Calu3 (cell line): ENCODE measurements at regions not wholly inside any gene's neighbourhood (a gene's known extent, or its start where the extent isn't known, plus 50 kb on each side); places are given as distances from the start of the nearest gene placed in this dataset.

Source experiments
- BruUV-seq: library from RNA; stranded (reverse); fragments of 400-500 nt; replicated peaks from 2 replicates; lab custom pipeline; 2021; lab: Mats Ljungman, UMichigan
- CTCF ChIA-PET: fragments of 300-600 bp; sonication (Branson Sonifier 250); formaldehyde crosslinking; loops from one replicate; lab custom pipeline; 2022; ENCODE audit warnings: antibody characterized with exemption; lab: Charles Lee
- DNase-seq: peaks from one replicate; pipeline ENCODE4 v3.0.0; 2022
- H3K27ac Mint-ChIP-seq: one replicate; pipeline ENCODE4 v1.8.0; 2022; ENCODE audit warnings: mixed read lengths; ENCODE audit not compliant: unreplicated experiment
- H3K27me3 Mint-ChIP-seq: one replicate; pipeline ENCODE4 v1.8.0; 2022; ENCODE audit warnings: mixed read lengths; ENCODE audit not compliant: unreplicated experiment
- H3K36me3 Mint-ChIP-seq: one replicate; pipeline ENCODE4 v1.8.0; 2022; ENCODE audit warnings: mild to moderate bottlenecking, moderate library complexity, mixed read lengths; ENCODE audit not compliant: insufficient read depth, unreplicated experiment
- H3K4me1 Mint-ChIP-seq: one replicate; pipeline ENCODE4 v1.8.0; 2022; ENCODE audit warnings: mild to moderate bottlenecking, low read depth, mixed read lengths; ENCODE audit not compliant: unreplicated experiment
- H3K4me3 Mint-ChIP-seq: one replicate; pipeline ENCODE4 v1.8.0; 2022; ENCODE audit warnings: mild to moderate bottlenecking, low read depth, moderate library complexity, mixed read lengths; ENCODE audit not compliant: unreplicated experiment
- H3K9me3 Mint-ChIP-seq: one replicate; pipeline ENCODE4 v1.8.0; 2022; ENCODE audit warnings: low read depth, mixed read lengths; ENCODE audit not compliant: unreplicated experiment
- CTCF ChIP-seq: fragments of 200-600 bp; IDR thresholded peaks from one replicate; pipeline ENCODE4 v1.8.0; 2022; ENCODE audit warnings: antibody characterized with exemption; ENCODE audit not compliant: unreplicated experiment
- intact Hi-C: fragments of 100-400 bp; cut with micrococcal nuclease; formaldehyde crosslinking; loops from one replicate; pipeline ENCODE4 v1.10.0; 2022; ENCODE audit not compliant: unreplicated experiment

- H3K9me3 Mint-ChIP-seq: no peaks in the 10 kb centered on the region
These were observed 158.7 kb downstream of the ZNF674 start for GRCh38 chrX:46386511-46386910.

DNA sequence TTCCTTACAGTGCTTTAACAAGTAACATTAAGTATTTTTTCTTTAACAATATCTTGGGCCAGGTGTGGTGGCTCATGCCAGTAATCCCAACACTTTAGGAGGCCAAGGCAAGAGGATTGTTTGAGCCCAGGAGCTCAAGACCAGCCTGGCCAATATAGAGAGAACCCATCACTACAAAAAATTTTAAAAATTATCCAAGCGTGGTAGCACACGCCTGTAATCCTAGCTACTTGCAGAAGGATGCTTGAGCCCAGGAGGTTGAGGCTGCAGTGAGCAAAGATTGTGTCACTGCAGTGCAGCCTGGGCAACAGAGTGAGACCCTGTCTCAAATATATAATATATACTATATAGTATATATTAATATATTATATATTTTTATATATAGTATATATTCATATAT lies 162.2 kb downstream of the ZNF674 start:
- Mint-ChIP-seq H3K4me1 (peaks cover 22% of the 10 kb centered on the region), H3K27ac (no peak overlapping the region), H3K4me3 (no peak overlapping the region), H3K36me3 (no peaks in the 10 kb centered on the region), H3K27me3 (no peaks in the 10 kb centered on the region), H3K9me3 (peaks cover 5% of the 10 kb centered on the region)
- intact Hi-C loops: loop anchor here (5.0 kb wide), 1 partner anchor 414 kb away; no protein-coding TSS in a partner anchor
- no peak for TF ChIP-seq CTCF
- DNase-seq: no peak
- CTCF ChIA-PET: no interaction called here
- no TSS peak for BruUV-seq

More at GRCh38 chrX:46386511-46386910, 158.7 kb downstream of the ZNF674 start:
- Mint-ChIP-seq H3K4me1 (peaks cover 2% of the 10 kb centered on the region), H3K4me3 (no peak overlapping the region), H3K36me3 (no peaks in the 10 kb centered on the region), H3K27me3 (no peaks in the 10 kb centered on the region), H3K27ac (no peak overlapping the region)
- no peak for DNase-seq
- TF ChIP-seq CTCF: peak; percentile 27
- intact Hi-C loops: no loop called here
- CTCF ChIA-PET: interaction anchor here (1.3 kb wide), 2 partner anchors 22 to 126 kb away, joined by 3 read pairs; no protein-coding TSS in a partner anchor
- no TSS peak for BruUV-seq

DNA sequence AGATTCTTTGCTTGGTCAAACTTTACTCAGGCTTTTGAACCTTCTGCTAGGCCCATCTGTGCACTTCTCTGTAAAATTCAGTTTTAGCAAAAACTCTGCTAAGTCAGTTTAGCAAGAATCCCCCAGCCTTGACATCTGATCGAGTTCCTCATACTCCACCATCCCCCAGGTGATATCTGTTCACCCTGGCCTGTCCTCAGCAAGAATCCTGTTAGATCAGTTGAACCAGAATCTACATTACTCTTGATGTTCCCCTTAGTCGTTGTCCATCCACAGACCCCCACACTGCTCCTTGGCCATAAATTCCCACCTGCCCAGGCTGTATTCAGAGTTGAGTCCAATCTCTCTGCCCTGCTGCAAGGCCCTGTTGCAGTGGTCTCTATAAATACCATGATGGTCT lies 162.6 kb downstream of the ZNF674 start:
- Mint-ChIP-seq H3K27ac (no peak overlapping the region), H3K27me3 (no peaks in the 10 kb centered on the region), H3K9me3 (peaks cover 5% of the 10 kb centered on the region), H3K36me3 (no peaks in the 10 kb centered on the region), H3K4me1 (peaks cover 22% of the 10 kb centered on the region), H3K4me3 (no peak overlapping the region)
- CTCF ChIA-PET: interaction anchor here (0.7 kb wide), 1 partner anchor 61 kb away, joined by 3 read pairs; no protein-coding TSS in a partner anchor
- BruUV-seq: no TSS peak
- no peak for TF ChIP-seq CTCF
- intact Hi-C loops: loop anchor here (5.0 kb wide), 1 partner anchor 415 kb away; no protein-coding TSS in a partner anchor
- no peak for DNase-seq

- Mint-ChIP-seq H3K27ac (no peak overlapping the region), H3K4me1 (peaks cover 22% of the 10 kb centered on the region), H3K9me3 (peaks cover 5% of the 10 kb centered on the region), H3K4me3 (no peak overlapping the region), H3K36me3 (no peaks in the 10 kb centered on the region), H3K27me3 (no peaks in the 10 kb centered on the region)
- no TSS peak for BruUV-seq
- intact Hi-C loops: loop anchor here (5.0 kb wide), 1 partner anchor 416 kb away; no protein-coding TSS in a partner anchor
- DNase-seq: peak; percentile 53
- no peak for TF ChIP-seq CTCF
- CTCF ChIA-PET: interaction anchor here (0.6 to 1.1 kb wide), 4 partner anchors 17 to 745 kb away, joined by 3 to 7 read pairs (median 3); no protein-coding TSS in a partner anchor
These were observed 163.6 kb downstream of the ZNF674 start for GRCh38 chrX:46381630-46382029.
